Panc1 (cell line): ENCODE measurements at regions not wholly inside any gene's neighbourhood (a gene's known extent, or its start where the extent isn't known, plus 50 kb on each side); places are given as distances from the start of the nearest gene placed in this dataset.

Source experiments
- ATAC-seq: fragments of 200-7000 bp; cut with Tn5 transposase; 2 replicates; pipeline ENCODE4 v1.9.1; 2020; ENCODE audit warnings: mild to moderate bottlenecking, moderate library complexity
- BruUV-seq: library from RNA; stranded (reverse); fragments of 400-500 nt; replicated peaks from 2 replicates; lab custom pipeline; 2021; lab: Mats Ljungman, UMichigan
- CTCF ChIA-PET: fragments of 300-600 bp; sonication (Branson Sonifier 250); formaldehyde crosslinking; loops from one replicate; lab custom pipeline; 2022; ENCODE audit warnings: antibody characterized with exemption; lab: Charles Lee
- POLR2A ChIA-PET: fragments of 300-600 bp; sonication (Branson Sonifier 250); formaldehyde crosslinking; loops from one replicate; lab custom pipeline; 2022; ENCODE audit warnings: antibody characterized with exemption; lab: Charles Lee
- DNase-seq: peaks from one replicate; pipeline ENCODE4 v3.0.0-alpha.2; 2010; ENCODE audit warnings: low read depth, low spot score
- H3K27ac ChIP-seq: 2 replicates; pipeline ENCODE4 v1.5.1; 2011; ENCODE audit warnings: mild to moderate bottlenecking, low read length, inconsistent platforms
- H3K27me3 ChIP-seq: fragments of 200-500 bp; sonication (Bioruptor generic); 2 replicates; pipeline ENCODE4 v1.6.0; 2014; ENCODE audit warnings: low read length, inconsistent platforms; ENCODE audit not compliant: control insufficient read depth, insufficient read depth
- H3K36me3 ChIP-seq: fragments of 200-500 bp; sonication (Bioruptor generic); 2 replicates; pipeline ENCODE4 v1.5.1; 2014; ENCODE audit warnings: inconsistent platforms, mild to moderate bottlenecking, low read length, moderate library complexity; ENCODE audit not compliant: control insufficient read depth, insufficient read depth
- H3K4me1 ChIP-seq: 2 replicates; pipeline ENCODE4 v1.5.1; 2011; ENCODE audit warnings: inconsistent platforms, mild to moderate bottlenecking, low read length, moderate library complexity; ENCODE audit not compliant: control insufficient read depth, insufficient read depth
- H3K4me3 ChIP-seq, 2 experiments: 2 replicates each; pipeline ENCODE4 v1.5.1; 2011 to 2012; ENCODE audit warnings: low read depth in 2 of 2, low read length in 2 of 2, mild to moderate bottlenecking in 2 of 2, inconsistent platforms in 1 of 2, moderate library complexity in 1 of 2
- H3K9me3 ChIP-seq: fragments of 200-500 bp; sonication (Bioruptor generic); 2 replicates; pipeline ENCODE4 v1.5.1; 2014; ENCODE audit warnings: low read depth, mild to moderate bottlenecking, inconsistent platforms, low read length, moderate library complexity; ENCODE audit not compliant: control insufficient read depth, insufficient read depth
- POLR2AphosphoS5 ChIP-seq: IDR thresholded peaks from 2 replicates; pipeline ENCODE4 v1.6.1; 2012; ENCODE audit warnings: mild to moderate bottlenecking, low read depth, low read length, moderate library complexity
- SIN3A ChIP-seq: IDR thresholded peaks from 2 replicates; pipeline ENCODE4 v1.6.1; 2012; ENCODE audit warnings: low read depth, mild to moderate bottlenecking, low read length, moderate library complexity, borderline replicate concordance; ENCODE audit not compliant: insufficient read depth
- TCF7L2 ChIP-seq: IDR thresholded peaks from 2 replicates; pipeline ENCODE4 v1.6.1; 2011; ENCODE audit warnings: mild to moderate bottlenecking, low read depth, low read length, inconsistent platforms
- in situ Hi-C: cut with HindIII; loops from 2 replicates; pipeline ENCODE4 v1.10.0; 2016; ENCODE audit warnings: low sequenced_read_pairs, low pct_unique_long_range_greater_than_20kb
- intact Hi-C: fragments of 100-400 bp; cut with micrococcal nuclease; formaldehyde crosslinking; loops from one replicate; pipeline ENCODE4 v1.10.0; 2022; ENCODE audit not compliant: unreplicated experiment
- TF ChIP-seq, protein P1 (sequence below): fragments of 450-650 bp; IDR thresholded peaks from 2 replicates; pipeline ENCODE4 v1.5.1; 2017; ENCODE audit warnings: mild to moderate bottlenecking
- TF ChIP-seq, protein P2 (sequence below), 2 experiments: IDR thresholded peaks; 2 replicates each; pipeline ENCODE4 v1.6.1; 2011 to 2012; ENCODE audit warnings: low read depth in 2 of 2, control low read depth in 1 of 2, low read length in 1 of 2, mild to moderate bottlenecking in 1 of 2, moderate library complexity in 1 of 2; ENCODE audit not compliant: insufficient read depth in 1 of 2

DNA sequence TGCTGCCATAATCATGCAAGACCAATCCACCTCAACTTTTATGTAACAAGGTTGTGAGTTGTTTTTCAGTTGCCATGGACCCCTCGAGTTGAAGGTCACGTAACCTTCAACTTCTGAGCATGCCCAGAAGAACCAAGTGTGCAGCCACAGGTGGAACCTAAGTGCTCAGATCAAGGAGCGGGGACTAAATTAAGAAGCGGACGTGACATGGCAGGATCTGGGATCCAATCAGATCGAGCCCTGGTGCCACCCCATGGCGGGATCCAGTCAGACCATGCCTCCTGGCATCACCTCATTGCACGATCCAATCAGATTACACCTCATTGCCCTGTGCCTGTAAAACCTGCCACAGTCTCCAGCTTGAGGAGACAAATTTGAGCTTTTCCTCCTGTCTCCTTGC, 204.5 kb upstream of the CDH5 start:
- ChIA-PET CTCF (no interaction called here), POLR2A (no interaction called here)
- Histone ChIP-seq H3K9me3 (no peaks in the 10 kb centered on the region), H3K4me1 (no peaks in the 10 kb centered on the region), H3K4me3 (no peak overlapping the region), H3K27ac (no peak overlapping the region), H3K36me3 (no peaks in the 10 kb centered on the region), H3K27me3 (no peaks in the 10 kb centered on the region)
- no peak for DNase-seq
- no TSS peak for BruUV-seq
- in situ Hi-C loops (no loop called here), intact Hi-C loops (no loop called here)
- no peak for ATAC-seq
- TF ChIP-seq POLR2AphosphoS5 (no peak), SIN3A (no peak), TCF7L2 (no peak)
- TF ChIP-seq, protein P1, sequence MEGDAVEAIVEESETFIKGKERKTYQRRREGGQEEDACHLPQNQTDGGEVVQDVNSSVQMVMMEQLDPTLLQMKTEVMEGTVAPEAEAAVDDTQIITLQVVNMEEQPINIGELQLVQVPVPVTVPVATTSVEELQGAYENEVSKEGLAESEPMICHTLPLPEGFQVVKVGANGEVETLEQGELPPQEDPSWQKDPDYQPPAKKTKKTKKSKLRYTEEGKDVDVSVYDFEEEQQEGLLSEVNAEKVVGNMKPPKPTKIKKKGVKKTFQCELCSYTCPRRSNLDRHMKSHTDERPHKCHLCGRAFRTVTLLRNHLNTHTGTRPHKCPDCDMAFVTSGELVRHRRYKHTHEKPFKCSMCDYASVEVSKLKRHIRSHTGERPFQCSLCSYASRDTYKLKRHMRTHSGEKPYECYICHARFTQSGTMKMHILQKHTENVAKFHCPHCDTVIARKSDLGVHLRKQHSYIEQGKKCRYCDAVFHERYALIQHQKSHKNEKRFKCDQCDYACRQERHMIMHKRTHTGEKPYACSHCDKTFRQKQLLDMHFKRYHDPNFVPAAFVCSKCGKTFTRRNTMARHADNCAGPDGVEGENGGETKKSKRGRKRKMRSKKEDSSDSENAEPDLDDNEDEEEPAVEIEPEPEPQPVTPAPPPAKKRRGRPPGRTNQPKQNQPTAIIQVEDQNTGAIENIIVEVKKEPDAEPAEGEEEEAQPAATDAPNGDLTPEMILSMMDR, result no peak
- TF ChIP-seq, protein P2, sequence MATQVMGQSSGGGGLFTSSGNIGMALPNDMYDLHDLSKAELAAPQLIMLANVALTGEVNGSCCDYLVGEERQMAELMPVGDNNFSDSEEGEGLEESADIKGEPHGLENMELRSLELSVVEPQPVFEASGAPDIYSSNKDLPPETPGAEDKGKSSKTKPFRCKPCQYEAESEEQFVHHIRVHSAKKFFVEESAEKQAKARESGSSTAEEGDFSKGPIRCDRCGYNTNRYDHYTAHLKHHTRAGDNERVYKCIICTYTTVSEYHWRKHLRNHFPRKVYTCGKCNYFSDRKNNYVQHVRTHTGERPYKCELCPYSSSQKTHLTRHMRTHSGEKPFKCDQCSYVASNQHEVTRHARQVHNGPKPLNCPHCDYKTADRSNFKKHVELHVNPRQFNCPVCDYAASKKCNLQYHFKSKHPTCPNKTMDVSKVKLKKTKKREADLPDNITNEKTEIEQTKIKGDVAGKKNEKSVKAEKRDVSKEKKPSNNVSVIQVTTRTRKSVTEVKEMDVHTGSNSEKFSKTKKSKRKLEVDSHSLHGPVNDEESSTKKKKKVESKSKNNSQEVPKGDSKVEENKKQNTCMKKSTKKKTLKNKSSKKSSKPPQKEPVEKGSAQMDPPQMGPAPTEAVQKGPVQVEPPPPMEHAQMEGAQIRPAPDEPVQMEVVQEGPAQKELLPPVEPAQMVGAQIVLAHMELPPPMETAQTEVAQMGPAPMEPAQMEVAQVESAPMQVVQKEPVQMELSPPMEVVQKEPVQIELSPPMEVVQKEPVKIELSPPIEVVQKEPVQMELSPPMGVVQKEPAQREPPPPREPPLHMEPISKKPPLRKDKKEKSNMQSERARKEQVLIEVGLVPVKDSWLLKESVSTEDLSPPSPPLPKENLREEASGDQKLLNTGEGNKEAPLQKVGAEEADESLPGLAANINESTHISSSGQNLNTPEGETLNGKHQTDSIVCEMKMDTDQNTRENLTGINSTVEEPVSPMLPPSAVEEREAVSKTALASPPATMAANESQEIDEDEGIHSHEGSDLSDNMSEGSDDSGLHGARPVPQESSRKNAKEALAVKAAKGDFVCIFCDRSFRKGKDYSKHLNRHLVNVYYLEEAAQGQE (IDR thresholded peaks at IDR 0.05; ENCODE audit: insufficient read depth in 1 of 2, low read depth in 2 of 2, low read length in 1 of 2), result no peak

GRCh38 chr16:66161269-66161668, 205.2 kb upstream of the CDH5 start:
- Histone ChIP-seq H3K4me1 (no peaks in the 10 kb centered on the region), H3K9me3 (no peaks in the 10 kb centered on the region), H3K27ac (no peak overlapping the region), H3K27me3 (no peaks in the 10 kb centered on the region), H3K36me3 (no peaks in the 10 kb centered on the region), H3K4me3 (no peak overlapping the region)
- TF ChIP-seq, protein P1, result no peak
- no peak for TF ChIP-seq TCF7L2
- ChIA-PET POLR2A (no interaction called here), CTCF (no interaction called here)
- DNase-seq (no peak), ATAC-seq (no peak)
- intact Hi-C loops (no loop called here), in situ Hi-C loops (no loop called here)
- no TSS peak for BruUV-seq

DNA sequence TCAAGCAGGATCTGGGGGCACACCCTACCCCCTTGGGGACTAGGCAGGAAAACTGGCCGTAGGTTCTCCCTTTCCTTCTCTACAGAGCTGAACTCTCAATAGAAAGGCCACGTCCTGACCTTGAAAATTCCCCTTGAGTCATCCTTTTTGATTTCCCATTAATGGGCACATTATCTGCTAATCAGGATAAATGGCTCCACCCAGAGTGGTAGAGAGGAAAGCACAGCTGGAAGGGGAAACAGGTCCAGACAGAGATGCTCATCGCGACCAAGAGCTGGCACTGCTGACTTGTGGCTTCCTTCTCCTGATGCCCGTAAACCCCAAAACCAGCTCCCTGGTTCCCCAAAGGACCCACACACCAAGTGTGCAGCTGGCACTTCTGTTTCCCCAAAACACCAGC, 206.5 kb upstream of the CDH5 start:
- intact Hi-C loops (no loop called here), in situ Hi-C loops (no loop called here)
- Histone ChIP-seq H3K4me3 (no peak overlapping the region), H3K9me3 (no peaks in the 10 kb centered on the region), H3K36me3 (no peaks in the 10 kb centered on the region), H3K27ac (no peak overlapping the region), H3K4me1 (no peaks in the 10 kb centered on the region), H3K27me3 (no peaks in the 10 kb centered on the region)
- CTCF ChIA-PET, result no interaction called here
- POLR2A ChIA-PET, result no interaction called here
- TF ChIP-seq SIN3A (no peak), TCF7L2 (no peak), POLR2AphosphoS5 (no peak)
- TF ChIP-seq, protein P1, result no peak
- TF ChIP-seq, protein P2 (IDR thresholded peaks at IDR 0.05; ENCODE audit: insufficient read depth in 1 of 2, low read depth in 2 of 2, low read length in 1 of 2), result no peak
- no TSS peak for BruUV-seq
- no peak for ATAC-seq
- DNase-seq, result no peak
